HG02840 (cell line): ENCODE measurements at regions not wholly inside any gene's neighbourhood (a gene's known extent, or its start where the extent isn't known, plus 50 kb on each side); places are given as distances from the start of the nearest gene placed in this dataset.

Experiments used
- ATAC-seq: cut with Tn5 transposase; IDR thresholded peaks from one replicate; pipeline ENCODE4 v1.9.1; 2021; ENCODE audit warnings: mild to moderate bottlenecking, moderate library complexity, moderate number of reproducible peaks; ENCODE audit not compliant: unreplicated experiment, low FRiP score

GRCh38 chr2:8149985-8150539 is 531.8 kb upstream of the ID2 start:
- no peak for ATAC-seq

- ATAC-seq = no peak
These were observed 530.0 kb upstream of the ID2 start for GRCh38 chr2:8151888-8152287.

GRCh38 chr2:8152392-8153257 is 529.2 kb upstream of the ID2 start:
- peak; percentile 94 for ATAC-seq

- no peak for ATAC-seq
These were observed 528.6 kb upstream of the ID2 start for GRCh38 chr2:8153258-8153718.

- ATAC-seq = no peak
These were observed 527.6 kb upstream of the ID2 start for GRCh38 chr2:8154270-8154669.

- ATAC-seq = no peak
These were observed 526.9 kb upstream of the ID2 start for GRCh38 chr2:8154936-8155335.

- no peak for ATAC-seq
These were observed 524.0 kb upstream of the ID2 start for GRCh38 chr2:8157621-8158430.

- ATAC-seq = no peak
These were observed 523.1 kb upstream of the ID2 start for GRCh38 chr2:8158711-8159110.

GRCh38 chr2:8159211-8159965 is 522.5 kb upstream of the ID2 start:
- ATAC-seq = no peak

- ATAC-seq = no peak
These were observed 521.8 kb upstream of the ID2 start for GRCh38 chr2:8159966-8160603.

GRCh38 chr2:8160959-8161358 is 520.9 kb upstream of the ID2 start:
- ATAC-seq = no peak

- no peak for ATAC-seq
These were observed 519.3 kb upstream of the ID2 start for GRCh38 chr2:8162552-8162951.

- ATAC-seq = no peak
These were observed 516.3 kb upstream of the ID2 start for GRCh38 chr2:8165550-8165949.

GRCh38 chr2:8168022-8168717 is 513.7 kb upstream of the ID2 start:
- no peak for ATAC-seq

- ATAC-seq = no peak
These were observed 512.9 kb upstream of the ID2 start for GRCh38 chr2:8168876-8169424.

GRCh38 chr2:8169443-8169842 is 512.4 kb upstream of the ID2 start:
- ATAC-seq = no peak

GRCh38 chr2:8170552-8171327 is 511.1 kb upstream of the ID2 start:
- ATAC-seq = no peak

- ATAC-seq = no peak
These were observed 510.2 kb upstream of the ID2 start for GRCh38 chr2:8171608-8172007.
